GM23248 (cell line): ENCODE measurements at regions not wholly inside any gene's neighbourhood (a gene's known extent, or its start where the extent isn't known, plus 50 kb on each side); places are given as distances from the start of the nearest gene placed in this dataset.

ENCODE experiments used
- EZH2 ChIP-seq: fragments of 200-600 bp; sonication (generic); IDR thresholded peaks from 2 replicates; pipeline ENCODE4 v1.6.1; 2018; ENCODE audit warnings: antibody characterized with exemption, mild to moderate bottlenecking; ENCODE audit not compliant: insufficient read depth, poor library complexity, severe bottlenecking
- EZH2phosphoT487 ChIP-seq: fragments of 200-600 bp; sonication (generic); IDR thresholded peaks from 2 replicates; pipeline ENCODE4 v1.6.1; 2018; ENCODE audit warnings: antibody characterized with exemption, moderate library complexity, mild to moderate bottlenecking, low read depth; ENCODE audit not compliant: insufficient read depth

- TF ChIP-seq EZH2 (no peak), EZH2phosphoT487 (no peak)
Measured at GRCh38 chr2:239529313-239530015, 128.6 kb upstream of the HDAC4 start.
